ENCODE measurements at regions not wholly inside any gene's neighbourhood (a gene's known extent, or its start where the extent isn't known, plus 50 kb on each side); places are given as distances from the start of the nearest gene placed in this dataset.
A peak's percentile ranks its signal among the peaks of the same experiment; 100 is the strongest.
"Not testable (repeated sequence)": the region's sequence is repeated elsewhere in the genome, so short reads cannot be mapped to it uniquely, and the experiment has no call there.

DNA sequence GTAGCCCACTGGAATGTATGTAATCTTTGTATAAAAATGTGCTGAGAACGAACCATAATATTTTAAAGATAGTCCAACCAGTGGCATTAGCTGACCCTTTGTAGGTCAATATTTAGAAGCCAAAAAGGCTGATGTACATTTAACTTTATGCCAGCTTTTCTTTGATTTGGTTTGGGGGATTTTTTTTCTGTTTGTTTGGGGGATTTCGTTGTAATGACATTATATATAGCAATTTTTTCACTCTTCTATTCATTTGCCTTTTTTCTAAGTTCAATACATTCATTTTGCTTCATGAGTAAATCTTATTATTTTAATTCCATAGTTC is 382.0 kb upstream of the NOCT start:
- no peak for DNase-seq
- Histone ChIP-seq H3K4me1 (no peaks in the 10 kb centered on the region), H3K9me3 (no peaks in the 10 kb centered on the region), H3K27me3 (no peaks in the 10 kb centered on the region), H3K4me3 (no peak overlapping the region), H3K27ac (no peak overlapping the region), H3K36me3 (no peaks in the 10 kb centered on the region)
- no peak for TF ChIP-seq POLR2A (IDR thresholded peaks at IDR 0.05)
- TF ChIP-seq, protein P1, sequence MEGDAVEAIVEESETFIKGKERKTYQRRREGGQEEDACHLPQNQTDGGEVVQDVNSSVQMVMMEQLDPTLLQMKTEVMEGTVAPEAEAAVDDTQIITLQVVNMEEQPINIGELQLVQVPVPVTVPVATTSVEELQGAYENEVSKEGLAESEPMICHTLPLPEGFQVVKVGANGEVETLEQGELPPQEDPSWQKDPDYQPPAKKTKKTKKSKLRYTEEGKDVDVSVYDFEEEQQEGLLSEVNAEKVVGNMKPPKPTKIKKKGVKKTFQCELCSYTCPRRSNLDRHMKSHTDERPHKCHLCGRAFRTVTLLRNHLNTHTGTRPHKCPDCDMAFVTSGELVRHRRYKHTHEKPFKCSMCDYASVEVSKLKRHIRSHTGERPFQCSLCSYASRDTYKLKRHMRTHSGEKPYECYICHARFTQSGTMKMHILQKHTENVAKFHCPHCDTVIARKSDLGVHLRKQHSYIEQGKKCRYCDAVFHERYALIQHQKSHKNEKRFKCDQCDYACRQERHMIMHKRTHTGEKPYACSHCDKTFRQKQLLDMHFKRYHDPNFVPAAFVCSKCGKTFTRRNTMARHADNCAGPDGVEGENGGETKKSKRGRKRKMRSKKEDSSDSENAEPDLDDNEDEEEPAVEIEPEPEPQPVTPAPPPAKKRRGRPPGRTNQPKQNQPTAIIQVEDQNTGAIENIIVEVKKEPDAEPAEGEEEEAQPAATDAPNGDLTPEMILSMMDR (IDR thresholded peaks at IDR 0.05): no peak
- intact Hi-C loops (cut with DNase I): no loop called here
- 52 to 60% methylated on average over 2 of the region's 2 CpGs for WGBS, 2 donors

DNA sequence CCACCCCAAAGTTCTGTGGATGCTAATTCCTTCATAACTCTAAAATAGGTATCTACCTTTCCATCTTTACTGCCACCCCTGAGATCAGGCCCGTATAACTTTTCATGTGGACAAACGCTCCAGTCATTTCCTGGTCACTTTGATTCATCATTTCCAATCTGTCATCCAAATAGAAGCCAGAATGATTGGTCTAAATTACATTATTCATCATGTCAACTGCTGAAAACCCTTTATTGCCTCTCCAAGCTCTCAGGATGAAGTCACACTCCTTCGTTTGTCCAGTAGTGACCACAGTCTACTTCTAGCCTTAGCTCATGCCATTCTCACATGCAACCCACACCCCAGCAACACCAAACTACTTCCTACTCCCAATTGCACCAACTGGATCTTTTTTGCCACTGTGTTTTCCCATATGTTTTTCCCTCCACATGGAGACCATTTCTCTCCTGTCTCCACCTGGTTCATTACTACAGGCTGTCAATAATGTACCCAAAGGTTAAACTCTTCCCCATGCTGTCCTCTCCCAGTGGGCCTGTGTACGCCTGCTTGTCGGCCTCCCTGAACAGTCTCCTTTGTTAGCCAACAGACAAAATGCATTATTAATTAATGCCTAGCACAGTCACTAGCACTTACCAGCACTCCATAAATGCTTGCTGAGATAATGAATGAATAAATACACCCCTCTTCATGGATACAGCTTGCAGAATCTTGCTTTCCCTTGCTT is 382.6 kb upstream of the NOCT start:
- no peak overlapping the region for H3K4me3 ChIP-seq

DNA sequence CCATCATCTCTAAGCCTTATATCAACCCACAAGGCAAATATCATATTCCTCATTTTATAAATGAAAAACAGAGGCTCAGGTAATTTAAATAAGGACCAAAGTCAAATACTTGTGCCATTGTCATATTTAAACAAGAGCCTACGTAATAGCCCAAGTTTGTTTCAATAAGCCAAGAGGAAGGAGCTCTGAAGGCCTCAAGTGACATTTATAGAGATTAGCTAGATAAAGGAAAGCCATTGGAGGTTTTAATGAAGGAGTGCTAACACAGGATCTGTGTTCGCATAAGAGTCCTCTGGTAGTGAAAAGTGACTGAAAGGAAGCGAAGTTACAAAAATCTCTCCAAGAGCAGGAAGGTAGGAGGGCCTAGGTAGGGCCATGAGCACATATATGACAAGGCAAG is 384.9 kb upstream of the NOCT start:
- no peaks in the 10 kb centered on the region for H3K27me3 ChIP-seq
- no peaks in the 10 kb centered on the region for H3K9me3 ChIP-seq
- peaks cover 0 to 10% (median 0%) of the 10 kb centered on the region in 3 donors for H3K4me1 ChIP-seq
- no peak overlapping the region for H3K27ac ChIP-seq
- no peak for TF ChIP-seq POLR2A (IDR thresholded peaks at IDR 0.05)
- TF ChIP-seq, protein P1 (IDR thresholded peaks at IDR 0.05): no peak
- WGBS, 2 donors: 88 to 91% methylated on average over 3 of the region's 3 CpGs
- intact Hi-C loops (cut with DNase I): no loop called here
- H3K36me3 ChIP-seq: no peaks in the 10 kb centered on the region
- no peak for DNase-seq
- no peak overlapping the region for H3K4me3 ChIP-seq

More for the DNA sequence above, 382.6 kb upstream of the NOCT start:
- Histone ChIP-seq H3K9me3 (no peaks in the 10 kb centered on the region), H3K36me3 (no peaks in the 10 kb centered on the region), H3K27me3 (no peaks in the 10 kb centered on the region), H3K4me1 (no peaks in the 10 kb centered on the region), H3K27ac (no peak overlapping the region)
- TF ChIP-seq POLR2A (IDR thresholded peaks at IDR 0.05): no peak
- TF ChIP-seq, protein P1 (IDR thresholded peaks at IDR 0.05): no peak
- WGBS, 2 donors: 85% methylated on average over 5 of the region's 5 CpGs
- no peak for DNase-seq
- intact Hi-C loops (cut with DNase I): no loop called here

DNA sequence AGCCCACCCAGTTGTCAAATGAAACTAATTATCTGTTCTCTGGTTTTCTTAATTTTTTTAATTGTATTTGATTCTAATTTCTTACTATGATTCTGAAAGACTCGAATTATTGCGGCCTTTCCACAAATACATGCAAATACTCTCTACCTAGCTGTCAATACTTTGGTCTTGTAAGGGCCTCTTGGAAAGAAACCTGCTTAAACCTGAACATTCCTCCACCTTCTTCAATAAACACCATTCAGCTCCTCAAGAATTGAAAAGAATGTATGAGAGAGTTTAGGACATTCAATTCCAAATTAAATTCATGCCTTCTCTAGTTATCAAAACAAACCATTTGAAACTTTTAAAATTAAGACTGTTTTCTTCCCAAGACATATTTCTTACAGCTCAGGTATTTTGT is 385.9 kb upstream of the NOCT start:
- Histone ChIP-seq H3K27ac (no peak overlapping the region), H3K4me3 (no peak overlapping the region), H3K9me3 (no peaks in the 10 kb centered on the region), H3K36me3 (no peaks in the 10 kb centered on the region), H3K4me1 (peaks cover 0 to 10% (median 0%) of the 10 kb centered on the region in 3 donors), H3K27me3 (no peaks in the 10 kb centered on the region)
- intact Hi-C loops (cut with DNase I): no loop called here
- TF ChIP-seq POLR2A (IDR thresholded peaks at IDR 0.05): no peak
- TF ChIP-seq, protein P1 (IDR thresholded peaks at IDR 0.05): no peak
- 82 to 90% methylated on average over 2 of the region's 2 CpGs for WGBS, 2 donors
- no peak for DNase-seq

DNA sequence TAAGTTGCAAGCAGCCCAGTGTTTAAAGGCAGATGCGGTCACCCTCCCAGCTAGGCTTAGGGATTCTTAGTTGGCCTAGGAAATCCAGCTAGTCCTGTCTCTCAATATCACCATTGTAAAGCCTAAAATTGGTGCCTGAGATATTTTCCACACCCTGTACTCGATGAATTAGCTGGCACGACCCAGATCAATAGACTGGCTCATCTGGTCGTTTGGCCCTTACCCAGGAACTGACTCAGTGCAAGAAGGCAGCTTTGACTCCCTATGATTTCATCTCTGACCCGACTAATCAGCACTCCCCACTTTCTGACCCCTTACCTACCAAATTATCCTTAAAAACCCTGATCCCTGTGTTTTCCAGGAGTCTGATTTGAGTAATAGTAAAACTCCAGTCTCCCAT is 384.9 kb upstream of the SLC7A11 start:
- Histone ChIP-seq H3K27ac (no peak overlapping the region), H3K36me3 (no peaks in the 10 kb centered on the region), H3K9me3 (no peaks in the 10 kb centered on the region), H3K27me3 (no peaks in the 10 kb centered on the region), H3K4me3 (no peak overlapping the region), H3K4me1 (peaks cover 0 to 10% (median 0%) of the 10 kb centered on the region in 3 donors)
- whole genome bisulfite sequencing, 2 donors: 42 to 52% methylated on average over 5 of the region's 5 CpGs
- intact Hi-C loops (cut with DNase I): no loop called here
- TF ChIP-seq, protein P1 (IDR thresholded peaks at IDR 0.05): no peak
- TF ChIP-seq POLR2A (IDR thresholded peaks at IDR 0.05): no peak
- no peak for DNase-seq

DNA sequence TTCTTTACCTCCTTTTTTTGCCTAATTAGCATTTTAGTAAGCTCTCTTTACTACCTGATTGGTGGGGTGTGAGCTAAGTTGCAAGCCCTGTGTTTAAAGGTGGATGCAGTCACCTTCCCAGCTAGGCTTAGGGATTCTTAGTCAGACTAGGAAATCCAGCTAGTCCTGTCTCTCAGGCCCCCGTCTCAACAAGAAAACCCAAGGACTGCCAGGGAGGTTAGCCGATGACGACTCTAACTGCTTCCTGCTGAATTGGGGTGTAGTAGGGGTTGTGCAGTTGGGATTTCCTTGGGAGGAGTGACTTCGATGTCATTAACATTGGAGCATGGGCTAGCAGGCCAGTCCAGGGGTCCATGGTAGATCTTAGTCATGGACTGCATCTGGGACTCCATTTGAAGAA is 380.2 kb upstream of the SLC7A11 start:
- H3K27me3 ChIP-seq; H3K4me1 ChIP-seq; intact Hi-C loops (cut with DNase I); H3K4me3 ChIP-seq; H3K9me3 ChIP-seq; DNase-seq; H3K36me3 ChIP-seq: not testable (repeated sequence)
- 49% methylated on average over 4 of the region's 4 CpGs; no CpG with 5 or more reads in 1 of the 2 donors for WGBS, 2 donors
- H3K27ac ChIP-seq: peak overlapping the region in 1 of 4 donors; percentile 27

Measured in esophagus squamous epithelium (tissue), 5 donors.